ENCODE measurements at regions not wholly inside any gene's neighbourhood (a gene's known extent, or its start where the extent isn't known, plus 50 kb on each side); places are given as distances from the start of the nearest gene placed in this dataset.

GRCh38 chr6:102344769-102345168, 951.3 kb downstream of the GRIK2 start:
- DNase-seq (ENCODE audit: low read depth), result no peak
- no peak for TF ChIP-seq CTCF (IDR thresholded peaks at IDR 0.05; ENCODE audit: control insufficient read depth, extremely low read depth, insufficient read depth)
- no peak overlapping the region for H3K4me3 ChIP-seq (ENCODE audit: low read depth, low read length)

GRCh38 chr6:102340311-102340710, 946.8 kb downstream of the GRIK2 start:
- DNase-seq (ENCODE audit: low read depth), result no peak
- no peak overlapping the region for H3K4me3 ChIP-seq (ENCODE audit: low read depth, low read length)
- no peak for TF ChIP-seq CTCF (IDR thresholded peaks at IDR 0.05; ENCODE audit: control insufficient read depth, extremely low read depth, insufficient read depth)

GRCh38 chr6:102333736-102334135, 940.2 kb downstream of the GRIK2 start:
- no peak for DNase-seq (ENCODE audit: low read depth)
- no peak for TF ChIP-seq CTCF (IDR thresholded peaks at IDR 0.05; ENCODE audit: control insufficient read depth, extremely low read depth, insufficient read depth)
- no peak overlapping the region for H3K4me3 ChIP-seq (ENCODE audit: low read depth, low read length)

- no peak overlapping the region for H3K4me3 ChIP-seq (ENCODE audit: low read depth, low read length)
- no peak for DNase-seq (ENCODE audit: low read depth)
- TF ChIP-seq CTCF (IDR thresholded peaks at IDR 0.05; ENCODE audit: control insufficient read depth, extremely low read depth, insufficient read depth), result no peak
Observed at GRCh38 chr6:102327697-102328225, 934.3 kb downstream of the GRIK2 start.

GRCh38 chr6:102313699-102314098, 920.2 kb downstream of the GRIK2 start:
- no peak overlapping the region for H3K4me3 ChIP-seq (ENCODE audit: low read depth, low read length)
- DNase-seq (ENCODE audit: low read depth), result no peak
- no peak for TF ChIP-seq CTCF (IDR thresholded peaks at IDR 0.05; ENCODE audit: control insufficient read depth, extremely low read depth, insufficient read depth)

- no peak for DNase-seq (ENCODE audit: low read depth)
- no peak for TF ChIP-seq CTCF (IDR thresholded peaks at IDR 0.05; ENCODE audit: control insufficient read depth, extremely low read depth, insufficient read depth)
- no peak overlapping the region for H3K4me3 ChIP-seq (ENCODE audit: low read depth, low read length)
Observed at GRCh38 chr6:102309700-102310099, 916.2 kb downstream of the GRIK2 start.

GRCh38 chr6:102300350-102300749, 906.8 kb downstream of the GRIK2 start:
- TF ChIP-seq CTCF (IDR thresholded peaks at IDR 0.05; ENCODE audit: control insufficient read depth, extremely low read depth, insufficient read depth), result no peak
- no peak for DNase-seq (ENCODE audit: low read depth)
- H3K4me3 ChIP-seq (ENCODE audit: low read depth, low read length), result no peak overlapping the region

Data from LNCaP clone FGC (cell line).